Left lung (tissue), 4 donors: ENCODE measurements at regions not wholly inside any gene's neighbourhood (a gene's known extent, or its start where the extent isn't known, plus 50 kb on each side); places are given as distances from the start of the nearest gene placed in this dataset.

ENCODE experiments used
- ATAC-seq: fragments of 200-7000 bp; cut with Tn5 transposase; one replicate; pipeline ENCODE4 v1.9.1; 2020; ENCODE audit warnings: moderate library complexity
- DNase-seq, 4 donors: peaks; one replicate each; pipeline ENCODE4 v3.0.0-alpha.2; 2013 to 2020
- H3K27ac ChIP-seq, 2 donors: fragments of 200-600 bp; sonication (generic) in 1 of 2; one replicate each; pipeline versions ENCODE4 v1.5.0 to v1.8.0; 2020 to 2021
- H3K27me3 ChIP-seq, 2 donors: fragments of 200-600 bp; sonication (generic) in 1 of 2; one replicate each; pipeline versions ENCODE4 v1.5.0 to v1.8.0; 2020 to 2021
- H3K36me3 ChIP-seq, 2 donors: fragments of 200-600 bp; sonication (generic) in 1 of 2; one replicate each; pipeline versions ENCODE4 v1.5.0 to v1.8.0; 2020 to 2021
- H3K4me1 ChIP-seq, 2 donors: fragments of 200-600 bp; one replicate each; pipeline ENCODE4 v1.8.0; 2021
- H3K4me3 ChIP-seq, 2 donors: fragments of 200-600 bp; sonication (generic) in 1 of 2; one replicate each; pipeline versions ENCODE4 v1.5.0 to v1.8.0; 2020 to 2021; ENCODE audit warnings: mild to moderate bottlenecking in 1 of 2
- H3K9me3 ChIP-seq, 2 donors: fragments of 200-600 bp; sonication (generic) in 1 of 2; one replicate each; pipeline versions ENCODE4 v1.5.0 to v1.8.0; 2020 to 2021
- intact Hi-C, 2 donors: fragments of 100-400 bp; cut with DNase I; formaldehyde crosslinking; loops; one replicate each; pipeline versions ENCODE4 v1.11.2 to v1.14.2; 2022
- TF ChIP-seq, protein P1 (sequence below), 2 donors: fragments of 200-600 bp; sonication (generic) in 1 of 2; IDR thresholded peaks; one replicate each; pipeline versions ENCODE4 v1.5.0 to v1.8.0; 2021; ENCODE audit warnings: antibody characterized with exemption in 2 of 2
- donor health status: DM: no; HTN: yes; CAD: no.
- donor health status: DM: no; HTN: no; CAD: no.

- Histone ChIP-seq H3K27ac (no peak overlapping the region), H3K27me3 (no peaks in the 10 kb centered on the region), H3K36me3 (no peaks in the 10 kb centered on the region), H3K4me1 (no peaks in the 10 kb centered on the region), H3K4me3 (no peak overlapping the region), H3K9me3 (no peaks in the 10 kb centered on the region)
- TF ChIP-seq, protein P1, sequence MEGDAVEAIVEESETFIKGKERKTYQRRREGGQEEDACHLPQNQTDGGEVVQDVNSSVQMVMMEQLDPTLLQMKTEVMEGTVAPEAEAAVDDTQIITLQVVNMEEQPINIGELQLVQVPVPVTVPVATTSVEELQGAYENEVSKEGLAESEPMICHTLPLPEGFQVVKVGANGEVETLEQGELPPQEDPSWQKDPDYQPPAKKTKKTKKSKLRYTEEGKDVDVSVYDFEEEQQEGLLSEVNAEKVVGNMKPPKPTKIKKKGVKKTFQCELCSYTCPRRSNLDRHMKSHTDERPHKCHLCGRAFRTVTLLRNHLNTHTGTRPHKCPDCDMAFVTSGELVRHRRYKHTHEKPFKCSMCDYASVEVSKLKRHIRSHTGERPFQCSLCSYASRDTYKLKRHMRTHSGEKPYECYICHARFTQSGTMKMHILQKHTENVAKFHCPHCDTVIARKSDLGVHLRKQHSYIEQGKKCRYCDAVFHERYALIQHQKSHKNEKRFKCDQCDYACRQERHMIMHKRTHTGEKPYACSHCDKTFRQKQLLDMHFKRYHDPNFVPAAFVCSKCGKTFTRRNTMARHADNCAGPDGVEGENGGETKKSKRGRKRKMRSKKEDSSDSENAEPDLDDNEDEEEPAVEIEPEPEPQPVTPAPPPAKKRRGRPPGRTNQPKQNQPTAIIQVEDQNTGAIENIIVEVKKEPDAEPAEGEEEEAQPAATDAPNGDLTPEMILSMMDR (IDR thresholded peaks at IDR 0.05) = no peak
- intact Hi-C loops = no loop called here
- DNase-seq = peak in 2 of 4 donors; percentile 87
- ATAC-seq = no peak
These were observed 88.2 kb upstream of the CAMK2D start for GRCh38 chr4:113849771-113850170.

DNA sequence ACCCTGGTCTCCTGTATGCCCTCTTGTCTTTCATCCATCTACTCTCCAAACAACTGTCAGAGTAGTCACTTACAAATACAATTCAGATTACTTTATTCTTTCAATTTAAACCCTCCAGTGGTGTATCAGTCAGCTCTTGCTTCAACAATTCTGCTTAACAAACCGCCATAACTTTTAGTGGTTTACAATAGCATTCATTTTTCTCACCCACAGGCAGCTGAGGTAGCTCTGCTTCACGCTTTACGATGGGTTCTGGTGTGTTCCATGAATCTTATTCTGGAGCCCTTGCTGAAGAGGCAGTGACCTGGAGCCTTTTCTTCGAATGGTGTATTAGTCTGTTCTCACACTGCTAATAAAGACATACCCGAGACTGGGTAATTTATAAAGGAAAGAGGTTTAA is 86.2 kb upstream of the CAMK2D start:
- no peak overlapping the region for H3K27ac ChIP-seq
- H3K4me3 ChIP-seq = no peak overlapping the region
- no peak for DNase-seq
- H3K4me1 ChIP-seq = no peaks in the 10 kb centered on the region
- H3K9me3 ChIP-seq = no peaks in the 10 kb centered on the region
- ATAC-seq = no peak
- H3K27me3 ChIP-seq = no peaks in the 10 kb centered on the region
- intact Hi-C loops = no loop called here
- no peaks in the 10 kb centered on the region for H3K36me3 ChIP-seq
- TF ChIP-seq, protein P1 (IDR thresholded peaks at IDR 0.05) = no peak

GRCh38 chr4:113846433-113846832 is 84.9 kb upstream of the CAMK2D start:
- no peak overlapping the region for H3K4me3 ChIP-seq
- no peaks in the 10 kb centered on the region for H3K4me1 ChIP-seq
- DNase-seq = no peak
- H3K9me3 ChIP-seq = no peaks in the 10 kb centered on the region
- ATAC-seq = no peak
- H3K36me3 ChIP-seq = no peaks in the 10 kb centered on the region
- no peak overlapping the region for H3K27ac ChIP-seq
- no peaks in the 10 kb centered on the region for H3K27me3 ChIP-seq
- intact Hi-C loops = no loop called here
- TF ChIP-seq, protein P1 (IDR thresholded peaks at IDR 0.05) = no peak

- no peaks in the 10 kb centered on the region for H3K36me3 ChIP-seq
- H3K4me3 ChIP-seq = no peak overlapping the region
- H3K9me3 ChIP-seq = no peaks in the 10 kb centered on the region
- H3K27ac ChIP-seq = no peak overlapping the region
- TF ChIP-seq, protein P1 (IDR thresholded peaks at IDR 0.05) = no peak
- no peaks in the 10 kb centered on the region for H3K27me3 ChIP-seq
- no peaks in the 10 kb centered on the region for H3K4me1 ChIP-seq
- intact Hi-C loops = no loop called here
- ATAC-seq (no peak), DNase-seq (no peak)
These were observed 83.6 kb upstream of the CAMK2D start for GRCh38 chr4:113845138-113845537.

- Histone ChIP-seq H3K27me3 (no peaks in the 10 kb centered on the region), H3K4me3 (no peak overlapping the region), H3K4me1 (no peaks in the 10 kb centered on the region), H3K36me3 (no peaks in the 10 kb centered on the region), H3K27ac (no peak overlapping the region), H3K9me3 (no peaks in the 10 kb centered on the region)
- TF ChIP-seq, protein P1 (IDR thresholded peaks at IDR 0.05) = no peak
- intact Hi-C loops = no loop called here
- DNase-seq (no peak), ATAC-seq (no peak)
These were observed 82.8 kb upstream of the CAMK2D start for GRCh38 chr4:113844369-113844768.
